GM18511 (cell line): ENCODE measurements at regions not wholly inside any gene's neighbourhood (a gene's known extent, or its start where the extent isn't known, plus 50 kb on each side); places are given as distances from the start of the nearest gene placed in this dataset.

Source experiments
- ATAC-seq: cut with Tn5 transposase; IDR thresholded peaks from one replicate; pipeline ENCODE4 v1.9.1; 2021; ENCODE audit warnings: mild to moderate bottlenecking, moderate library complexity; ENCODE audit not compliant: unreplicated experiment

DNA sequence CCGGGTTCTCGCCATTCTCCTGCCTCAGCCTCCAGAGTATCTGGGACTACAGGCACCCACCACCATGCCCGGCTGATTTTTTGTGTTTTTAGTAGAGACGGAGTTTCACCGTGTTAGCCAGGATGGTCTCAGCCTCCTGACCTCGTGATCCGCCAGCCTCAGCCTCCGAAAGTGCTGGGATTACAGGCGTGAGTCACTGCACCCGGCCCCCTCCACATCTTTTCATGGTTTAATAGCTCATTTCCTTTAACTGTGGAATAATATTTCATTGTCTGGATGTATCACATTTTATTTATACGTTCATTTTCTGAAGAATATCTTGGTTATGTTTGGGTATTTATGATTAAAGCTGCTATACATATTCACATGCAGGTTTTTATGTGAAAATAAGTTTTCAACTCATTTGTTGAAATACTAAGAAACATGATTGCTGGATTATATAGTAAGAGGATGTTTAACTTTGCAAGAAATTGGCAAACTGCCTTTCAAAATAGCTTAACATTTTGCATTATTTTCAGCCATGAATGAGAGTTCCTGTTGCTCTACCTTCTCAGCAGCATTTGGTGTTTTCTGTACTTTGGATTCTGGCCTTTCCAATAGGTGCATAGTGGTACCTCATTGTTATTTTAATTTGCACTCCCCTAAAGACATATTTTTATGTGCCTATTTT lies 591.9 kb downstream of the TECRL start:
- ATAC-seq: no peak

DNA sequence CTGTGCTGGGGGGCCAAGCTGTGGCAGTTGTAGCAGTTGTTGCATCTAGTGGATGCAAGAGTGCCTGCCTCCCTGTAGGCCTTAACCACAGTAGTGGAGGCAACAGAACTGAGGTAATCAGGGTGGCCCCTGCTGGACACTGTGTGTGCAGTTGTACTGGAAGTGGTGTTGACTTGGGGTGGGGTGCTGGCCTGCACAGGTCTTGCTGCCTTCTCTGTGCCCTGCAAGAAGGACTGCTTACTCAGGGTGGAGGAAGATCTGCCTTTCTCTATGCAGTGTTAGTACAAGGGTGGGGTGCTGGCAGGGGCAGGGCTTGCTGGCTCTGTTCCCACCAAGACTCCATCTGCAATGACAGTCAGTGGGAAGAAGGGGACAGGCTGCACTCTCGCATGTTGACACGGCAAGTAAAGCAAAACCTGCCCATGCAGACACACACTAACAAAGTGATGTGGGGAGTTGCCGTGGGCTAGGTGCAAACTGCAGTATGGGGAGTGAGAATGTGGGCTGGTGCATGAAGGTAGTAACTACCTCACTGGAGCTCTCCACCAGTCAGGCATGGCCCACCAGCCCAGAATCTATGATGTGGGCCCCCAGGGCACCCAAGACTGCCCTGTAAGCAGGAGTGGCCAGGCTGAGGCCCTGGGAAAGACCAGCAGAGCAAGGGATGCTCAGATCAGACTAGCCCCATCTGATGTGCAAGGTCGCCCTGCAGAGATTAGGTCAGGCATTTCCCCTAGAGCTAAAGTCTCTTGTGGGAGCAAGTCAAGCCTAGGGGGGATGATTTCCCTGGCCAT lies 594.9 kb downstream of the TECRL start:
- no peak for ATAC-seq

DNA sequence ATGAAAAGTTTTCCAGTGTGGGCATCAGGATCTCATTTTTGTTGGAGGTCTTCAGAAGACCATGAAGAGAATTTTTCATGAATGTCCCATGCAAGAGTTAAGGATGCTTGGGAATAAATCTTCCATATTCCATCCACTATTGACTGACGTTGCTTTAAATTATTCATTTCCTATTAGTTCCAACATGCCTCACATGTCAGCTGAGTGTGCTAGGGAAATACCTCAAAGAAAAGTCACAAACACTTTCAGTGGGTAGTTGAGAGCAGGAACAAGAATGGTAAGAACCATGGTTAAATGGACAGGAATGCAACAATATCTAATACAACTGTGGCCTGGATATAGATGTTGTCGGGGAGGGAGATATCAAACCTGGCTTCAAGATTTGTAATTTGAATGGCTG lies 610.1 kb downstream of the TECRL start:
- ATAC-seq: no peak

DNA sequence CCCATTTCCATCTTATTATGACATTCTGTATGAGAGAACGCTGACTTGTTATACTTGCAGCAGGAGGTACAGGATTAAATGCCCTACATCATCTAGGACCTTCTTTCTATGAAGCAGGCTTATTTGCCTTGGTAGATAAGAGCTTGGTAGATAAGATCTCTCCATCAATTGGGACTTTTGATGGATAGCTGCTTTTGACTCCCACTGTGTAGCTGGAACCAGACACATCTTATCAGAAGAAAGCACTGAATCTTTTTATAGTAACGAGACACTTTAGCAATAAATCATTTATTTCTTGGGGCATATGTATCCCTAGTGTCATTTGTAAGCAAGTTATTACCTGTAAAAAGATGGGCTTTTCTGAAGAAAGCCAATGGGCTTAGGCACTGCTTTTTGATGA lies 613.9 kb downstream of the TECRL start:
- ATAC-seq: no peak

DNA sequence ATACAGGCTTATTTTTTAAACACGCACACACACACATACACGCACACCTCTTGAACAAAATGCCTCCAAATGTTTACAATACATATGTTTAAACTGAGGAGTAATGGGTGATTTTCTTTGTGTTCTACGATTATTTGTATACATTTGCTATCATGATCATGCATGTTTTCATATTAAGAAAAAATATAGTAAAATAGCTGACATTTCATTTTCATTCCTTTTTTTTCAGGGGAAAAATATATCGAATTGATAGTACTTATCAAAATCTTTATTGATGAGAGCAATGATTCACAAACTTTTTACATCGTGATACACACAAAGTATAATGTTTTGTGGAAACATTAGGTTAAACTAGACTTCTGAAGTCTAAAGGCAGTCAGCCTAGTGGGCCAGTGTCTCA lies 618.9 kb downstream of the TECRL start:
- no peak for ATAC-seq

DNA sequence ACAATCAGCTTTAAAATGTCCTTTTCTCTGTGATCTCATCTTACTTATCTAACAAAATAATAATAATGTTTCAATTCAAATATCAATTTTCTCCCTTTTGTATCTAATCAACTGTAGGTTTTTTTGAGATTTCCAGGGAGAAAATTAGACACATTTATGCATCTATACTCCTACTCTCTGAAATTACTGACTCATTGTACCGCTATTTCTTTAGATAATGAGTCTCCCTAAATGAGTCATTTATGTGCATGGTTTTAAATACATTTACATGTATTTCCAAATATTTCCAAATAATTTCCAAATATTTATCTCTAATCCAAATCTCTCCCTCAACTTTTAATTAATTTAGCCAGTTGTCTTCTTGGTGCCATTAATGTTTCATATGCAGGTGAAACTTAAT lies 621.0 kb downstream of the TECRL start:
- ATAC-seq: no peak

DNA sequence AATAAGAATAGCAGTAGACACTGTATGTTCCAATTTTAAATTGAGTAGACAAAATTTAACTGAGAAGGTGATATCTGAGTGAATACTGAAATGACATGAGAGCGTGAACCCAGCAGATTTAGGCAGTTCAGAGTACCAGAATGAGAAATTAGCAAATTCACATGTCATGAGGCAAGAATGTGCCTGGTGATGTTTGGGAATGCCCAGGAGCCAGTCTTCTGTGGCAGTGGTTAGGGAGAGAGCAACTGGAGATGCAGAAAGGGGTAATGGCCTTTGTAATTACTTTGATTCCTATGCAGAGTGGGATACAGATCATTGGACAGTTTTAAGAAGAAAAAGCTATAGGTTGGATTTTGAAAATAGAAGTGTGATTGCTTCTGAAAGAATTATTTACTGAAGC lies 621.9 kb downstream of the TECRL start:
- ATAC-seq: no peak

DNA sequence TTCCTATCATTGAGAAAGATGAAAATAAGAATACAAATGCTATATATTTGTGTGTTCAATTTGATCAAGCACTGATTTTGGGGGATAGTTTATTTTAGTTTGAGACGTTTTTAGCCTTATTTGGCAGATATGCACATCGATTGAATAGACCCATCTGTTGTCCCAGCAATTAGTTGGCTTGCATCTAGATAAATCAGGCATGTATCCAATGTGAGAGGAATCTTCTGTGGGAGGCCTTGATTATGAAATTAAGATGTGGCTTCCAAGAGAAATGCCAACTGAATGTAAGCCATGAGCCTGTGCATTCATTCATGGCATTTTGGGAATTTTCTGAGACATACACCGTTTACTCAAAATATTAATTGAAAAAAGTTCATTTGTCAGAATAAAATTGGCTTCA lies 623.1 kb downstream of the TECRL start:
- no peak for ATAC-seq

DNA sequence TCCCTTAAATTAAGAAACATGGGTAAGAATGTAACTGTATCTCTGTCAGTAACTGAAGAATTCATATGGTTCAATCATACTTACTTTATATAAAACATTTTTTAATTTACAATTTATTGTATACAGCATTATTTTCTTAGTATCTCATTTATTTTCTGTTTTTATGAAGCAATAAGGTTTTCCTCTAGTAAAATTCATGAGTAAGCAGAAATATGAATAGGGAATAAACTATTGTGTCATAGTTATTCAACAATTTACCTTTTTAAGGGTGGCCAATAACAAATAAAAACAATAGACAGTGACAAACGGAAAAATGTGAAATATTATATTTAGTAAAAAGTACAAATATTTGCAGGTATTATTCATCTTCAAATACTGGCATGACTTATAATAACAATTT lies 624.4 kb downstream of the TECRL start:
- ATAC-seq: no peak

DNA sequence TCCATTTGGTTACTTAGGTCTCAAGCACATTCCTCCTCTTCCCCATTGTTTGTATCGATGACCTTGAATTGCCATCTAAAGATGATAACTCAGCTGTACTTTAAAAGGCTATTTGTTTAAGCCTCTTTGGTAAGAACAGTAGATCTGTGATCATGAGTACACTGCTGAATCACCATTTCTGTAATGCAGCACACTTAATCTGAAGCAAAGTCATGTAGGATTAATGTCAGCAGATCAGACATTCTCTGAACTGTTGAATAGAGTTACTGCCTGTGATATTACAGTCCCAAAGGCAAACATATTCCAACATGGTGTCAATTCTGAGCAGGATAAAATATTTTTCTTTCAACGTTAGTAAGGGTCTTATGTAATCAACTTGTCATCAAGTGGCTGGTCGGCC lies 631.6 kb downstream of the TECRL start:
- no peak for ATAC-seq

DNA sequence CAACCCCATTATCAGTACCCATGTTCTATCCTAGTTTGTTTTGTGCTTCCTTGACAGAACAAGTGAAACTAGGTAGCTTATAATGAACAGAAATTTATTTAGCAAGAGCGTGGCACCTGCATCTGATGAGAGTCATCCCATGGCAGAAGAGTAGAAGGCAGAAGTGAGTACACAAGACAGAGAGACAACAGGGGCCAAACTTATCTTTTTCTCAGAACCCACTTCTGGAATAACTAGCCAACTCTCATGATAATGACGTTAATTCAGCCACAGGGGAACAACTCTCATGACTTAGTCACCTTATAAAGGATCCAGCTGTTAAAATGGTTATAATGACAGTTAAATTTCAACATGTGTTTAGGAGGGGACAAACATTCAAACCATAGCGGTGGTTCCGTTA lies 644.9 kb downstream of the TECRL start:
- no peak for ATAC-seq

DNA sequence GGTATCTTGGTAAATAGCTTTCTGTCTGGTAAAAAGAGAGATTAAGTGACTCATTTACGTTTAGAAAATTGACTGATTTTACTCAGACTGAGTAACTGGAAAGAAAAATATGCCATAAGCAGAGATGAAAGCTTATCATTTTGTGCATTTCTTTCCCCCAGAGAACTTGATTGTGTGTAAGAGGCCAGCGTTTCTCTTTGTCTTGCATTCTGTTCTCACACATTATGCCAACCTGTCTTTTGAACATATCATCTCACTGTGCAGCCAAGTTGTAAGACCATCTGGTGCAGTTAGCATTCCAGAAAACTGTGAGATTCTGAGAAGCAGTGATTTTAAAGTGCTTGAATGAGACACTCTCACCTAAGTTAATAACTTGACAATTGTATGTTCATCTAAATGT lies 651.3 kb downstream of the TECRL start:
- no peak for ATAC-seq

DNA sequence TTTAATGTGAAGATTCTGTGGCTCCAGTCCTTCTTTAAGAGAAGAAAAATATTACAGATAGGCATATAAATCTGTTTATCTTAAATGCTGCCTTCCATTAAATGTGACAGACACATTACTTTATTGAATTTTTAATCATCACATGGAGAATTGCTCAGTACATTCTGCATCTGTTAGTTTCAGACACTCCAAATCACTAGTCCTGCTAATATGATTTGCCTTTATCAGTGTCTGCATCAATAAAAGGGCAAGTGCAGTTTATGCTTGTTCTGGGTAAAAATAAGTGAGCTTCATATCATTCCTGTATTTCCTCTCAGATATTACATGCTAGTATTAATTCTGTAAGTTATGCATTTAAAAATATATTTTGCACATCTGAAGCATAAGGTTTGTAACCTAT lies 666.4 kb downstream of the TECRL start:
- no peak for ATAC-seq

DNA sequence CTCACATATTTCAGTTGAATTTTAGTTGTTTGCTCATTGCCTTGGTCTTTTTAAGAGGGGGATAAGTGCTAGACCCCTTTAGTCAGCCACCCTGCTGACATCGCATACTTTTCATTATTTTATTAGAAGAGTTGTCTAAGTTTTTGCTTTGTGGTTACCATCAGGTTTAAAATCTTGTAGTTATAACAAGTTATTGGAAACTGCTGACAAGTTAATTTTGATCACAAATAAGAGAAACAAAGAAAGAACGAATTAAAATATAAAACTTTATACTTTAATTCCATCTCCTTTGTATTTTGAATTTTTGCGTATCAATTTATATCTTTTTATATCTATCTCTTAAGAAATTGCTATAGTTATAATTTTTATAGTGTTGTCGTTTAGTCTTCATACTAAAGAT lies 679.7 kb downstream of the TECRL start:
- no peak for ATAC-seq

DNA sequence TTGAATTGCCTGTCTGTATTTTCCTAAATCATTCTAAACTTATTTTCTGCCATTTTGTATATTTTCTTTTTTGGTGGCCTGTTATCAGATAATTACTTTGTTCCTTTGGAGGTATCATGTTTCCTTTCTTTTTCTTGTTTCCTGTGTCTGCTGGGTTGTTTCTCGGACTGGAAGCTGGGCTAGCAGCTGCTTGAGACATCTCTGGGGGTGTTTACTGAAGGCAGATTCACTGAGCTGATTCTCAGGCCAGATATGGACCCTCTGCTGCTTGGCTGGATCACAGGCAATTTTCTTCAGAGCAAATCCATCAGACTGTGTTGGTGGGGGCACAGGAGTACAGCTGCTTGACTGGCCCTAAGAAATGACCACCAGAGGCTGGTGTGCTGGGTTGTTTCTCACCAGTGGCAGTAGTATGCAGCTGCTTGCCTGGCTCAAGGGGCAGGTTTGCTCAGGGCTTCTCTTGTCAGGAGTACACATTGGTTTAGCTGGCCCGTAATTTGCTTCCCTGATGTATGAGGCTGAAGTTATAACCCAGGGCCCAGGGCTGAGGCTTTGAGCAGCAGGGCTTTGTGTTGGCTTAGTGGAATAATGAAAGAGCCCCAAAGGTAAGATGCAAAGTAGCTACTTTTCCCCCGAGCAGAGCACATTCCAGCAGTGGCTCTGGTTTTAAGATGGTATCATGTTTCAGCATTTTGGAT lies 680.6 kb downstream of the TECRL start:
- ATAC-seq: no peak

DNA sequence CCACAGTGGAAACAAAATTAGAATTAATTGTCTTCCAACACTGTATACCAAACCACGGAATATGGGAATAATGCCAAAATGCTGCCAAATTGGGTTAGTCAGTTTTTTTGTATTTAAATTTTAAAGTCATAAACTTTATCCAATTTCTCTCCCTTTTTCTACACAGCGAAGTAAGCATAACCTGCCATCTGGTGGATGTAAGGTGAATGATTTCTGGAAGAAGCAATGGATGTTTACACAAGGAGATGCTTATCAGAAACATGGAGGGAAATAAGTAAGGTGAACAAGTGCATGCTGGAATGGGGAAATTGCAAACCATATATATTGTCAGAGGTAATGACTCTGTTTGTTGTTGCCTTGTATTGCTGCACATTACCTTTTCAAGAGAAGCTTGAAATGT lies 691.9 kb downstream of the TECRL start:
- ATAC-seq: no peak

DNA sequence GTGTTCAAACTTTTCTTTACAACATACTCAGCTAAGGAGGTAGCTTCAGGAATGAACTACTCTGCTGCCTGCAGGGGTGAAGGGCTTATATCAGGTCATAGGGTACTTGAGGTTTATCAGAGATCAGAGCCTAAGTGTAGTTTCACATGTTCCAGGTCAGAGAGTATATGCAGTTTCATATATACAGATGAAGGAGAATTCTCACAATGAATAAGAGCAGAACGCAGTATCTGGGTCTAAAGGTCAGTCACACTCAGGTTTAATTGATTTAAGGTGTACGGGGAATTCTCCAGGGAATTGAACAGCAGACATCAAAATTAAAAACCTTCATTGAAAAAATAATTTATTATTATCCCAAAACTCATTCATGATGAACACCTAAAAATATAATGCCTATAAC lies 700.6 kb downstream of the TECRL start:
- ATAC-seq: peak; percentile 85

DNA sequence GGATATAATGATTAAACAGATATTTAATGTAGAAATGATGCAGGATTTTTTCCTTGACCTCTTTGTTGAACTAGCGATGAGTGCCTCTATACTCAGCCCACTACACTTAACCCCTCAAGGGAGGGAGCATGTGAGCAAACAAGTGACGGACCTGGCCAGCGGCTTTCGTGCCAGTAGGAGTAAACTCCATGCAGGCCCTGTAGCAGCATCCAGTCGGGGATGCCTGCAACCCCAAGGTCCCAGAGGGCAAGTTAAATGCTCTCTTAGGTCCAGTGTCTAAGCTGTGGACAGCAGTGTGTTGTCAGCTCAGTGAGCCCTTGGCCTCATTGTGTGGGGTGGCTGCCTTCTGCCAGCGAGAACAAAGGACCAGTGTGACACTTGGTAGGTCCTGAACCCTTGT lies 708.7 kb downstream of the TECRL start:
- no peak for ATAC-seq

DNA sequence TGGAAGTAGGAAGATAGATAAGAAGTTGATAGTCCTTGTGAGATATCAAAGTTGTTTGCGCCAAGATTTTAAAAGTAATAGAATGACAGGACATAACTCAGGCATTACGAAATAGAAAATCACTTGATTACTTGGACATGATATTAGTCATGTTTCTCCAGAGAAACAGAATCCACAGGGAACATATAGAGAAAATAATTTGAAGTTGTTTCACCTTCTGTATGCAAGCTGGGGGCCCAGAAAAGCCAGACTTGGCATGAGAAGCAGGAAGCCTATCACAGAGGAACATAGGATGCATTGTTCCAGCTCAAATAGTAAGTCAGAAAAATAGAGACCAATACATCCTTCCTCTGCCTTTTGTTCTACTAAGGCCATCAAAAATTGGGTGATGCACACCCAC lies 715.9 kb downstream of the TECRL start:
- ATAC-seq: no peak

DNA sequence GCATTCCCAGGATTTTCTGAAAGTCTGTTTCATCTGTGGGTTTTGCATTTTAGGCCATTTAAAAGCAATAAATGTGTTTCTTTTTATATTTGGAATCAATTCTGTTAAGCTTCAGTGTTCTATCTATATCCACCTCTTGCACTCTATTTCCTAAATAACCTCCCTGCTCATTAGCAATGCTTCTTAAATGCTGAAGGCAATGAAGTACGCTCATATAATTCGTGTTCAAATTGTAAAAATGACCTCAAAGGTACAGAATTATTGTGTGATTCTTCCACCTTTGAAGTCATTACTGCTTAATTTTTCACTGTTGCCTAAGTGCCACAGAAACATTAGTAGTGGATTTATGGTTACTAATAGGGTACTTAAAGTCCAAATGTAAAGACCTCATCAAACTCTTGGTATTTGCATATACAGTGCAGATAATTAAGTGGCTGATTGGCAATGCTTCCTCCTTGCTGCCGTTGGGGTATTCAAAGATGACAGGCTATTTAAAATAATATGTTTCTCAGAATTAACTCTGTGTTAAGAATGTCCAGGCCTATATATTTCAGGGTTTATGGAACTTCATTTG lies 730.8 kb downstream of the TECRL start:
- no peak for ATAC-seq

DNA sequence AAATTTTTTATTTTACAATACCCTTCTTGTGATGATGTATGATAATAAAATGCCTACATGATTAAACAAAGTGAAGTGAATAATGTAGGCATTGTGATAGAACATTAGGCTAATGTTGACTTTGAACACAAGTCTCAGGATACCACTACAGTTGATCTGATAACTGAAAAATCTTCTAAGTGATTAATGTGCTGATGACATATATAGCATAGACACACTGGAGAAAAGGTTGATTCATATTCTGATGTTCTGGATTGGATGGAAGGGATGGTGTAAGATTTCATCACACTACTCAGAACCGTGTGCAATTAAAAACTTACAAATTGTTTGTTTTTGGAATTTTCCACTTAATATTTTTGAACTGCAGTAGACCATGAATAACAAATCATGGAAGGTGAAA lies 738.5 kb downstream of the TECRL start:
- no peak for ATAC-seq

DNA sequence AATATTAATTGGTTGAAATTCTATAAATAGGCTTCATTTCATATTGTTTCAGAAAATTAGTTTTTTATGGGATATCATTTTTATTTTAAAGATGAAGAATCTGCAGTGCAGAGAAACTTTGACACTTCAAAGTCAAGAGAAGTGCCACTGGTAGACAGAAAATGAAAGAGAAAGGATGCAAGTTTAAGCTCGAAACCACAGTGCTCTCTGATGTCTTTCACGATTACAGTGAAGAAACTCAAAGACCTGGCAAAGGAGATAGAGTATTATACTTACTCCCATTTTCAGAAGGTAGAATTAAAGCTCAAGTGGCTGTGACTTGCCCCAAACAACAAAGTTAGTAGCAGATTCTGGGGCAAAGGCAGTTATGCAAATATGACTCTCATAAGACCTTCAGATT lies 745.4 kb downstream of the TECRL start:
- peak; percentile 94 for ATAC-seq
